ENCODE measurements at regions not wholly inside any gene's neighbourhood (a gene's known extent, or its start where the extent isn't known, plus 50 kb on each side); places are given as distances from the start of the nearest gene placed in this dataset.

GRCh38 chr10:106312087-106312486, 852.4 kb downstream of the SORCS1 start:
- no peak for TF ChIP-seq CTCF (IDR thresholded peaks at IDR 0.05)
- no peak for TF ChIP-seq POLR2A (IDR thresholded peaks at IDR 0.05)

Measured in uterus (tissue), 2 donors.